ENCODE measurements at regions not wholly inside any gene's neighbourhood (a gene's known extent, or its start where the extent isn't known, plus 50 kb on each side); places are given as distances from the start of the nearest gene placed in this dataset.

DNA sequence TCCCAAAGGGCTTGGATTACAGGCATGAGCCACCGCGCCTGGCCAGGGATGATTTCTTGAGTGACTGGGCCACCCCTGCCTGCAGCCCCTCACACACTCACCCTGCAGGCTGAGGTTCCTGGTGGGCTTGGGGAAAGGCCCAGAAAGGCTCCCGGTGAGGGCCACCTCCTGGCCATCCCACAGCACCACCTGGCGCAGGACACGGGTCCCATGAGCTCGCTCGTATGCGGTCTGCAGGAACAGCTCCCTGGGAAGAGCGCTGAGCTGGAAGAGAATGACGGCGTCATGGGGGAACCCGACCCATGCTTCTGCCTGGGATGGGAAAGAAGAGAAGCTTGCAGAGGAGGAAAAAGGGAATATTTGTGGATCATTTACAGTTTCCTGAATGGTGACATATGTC lies 59.3 kb downstream of the RMI2 start:
- Histone ChIP-seq H3K27me3 (no peaks in the 10 kb centered on the region), H3K36me3 (no peaks in the 10 kb centered on the region), H3K27ac (no peak overlapping the region), H3K4me1 (ENCODE audit: control insufficient read depth in 1 of 2, insufficient read depth in 1 of 2, low read depth in 1 of 2, low read length in 1 of 2) (no peaks in the 10 kb centered on the region), H3K4me3 (ENCODE audit: low read depth in 1 of 2, low read length in 1 of 2) (no peak overlapping the region), H3K9me3 (no peaks in the 10 kb centered on the region)
- TF ChIP-seq, protein P1, sequence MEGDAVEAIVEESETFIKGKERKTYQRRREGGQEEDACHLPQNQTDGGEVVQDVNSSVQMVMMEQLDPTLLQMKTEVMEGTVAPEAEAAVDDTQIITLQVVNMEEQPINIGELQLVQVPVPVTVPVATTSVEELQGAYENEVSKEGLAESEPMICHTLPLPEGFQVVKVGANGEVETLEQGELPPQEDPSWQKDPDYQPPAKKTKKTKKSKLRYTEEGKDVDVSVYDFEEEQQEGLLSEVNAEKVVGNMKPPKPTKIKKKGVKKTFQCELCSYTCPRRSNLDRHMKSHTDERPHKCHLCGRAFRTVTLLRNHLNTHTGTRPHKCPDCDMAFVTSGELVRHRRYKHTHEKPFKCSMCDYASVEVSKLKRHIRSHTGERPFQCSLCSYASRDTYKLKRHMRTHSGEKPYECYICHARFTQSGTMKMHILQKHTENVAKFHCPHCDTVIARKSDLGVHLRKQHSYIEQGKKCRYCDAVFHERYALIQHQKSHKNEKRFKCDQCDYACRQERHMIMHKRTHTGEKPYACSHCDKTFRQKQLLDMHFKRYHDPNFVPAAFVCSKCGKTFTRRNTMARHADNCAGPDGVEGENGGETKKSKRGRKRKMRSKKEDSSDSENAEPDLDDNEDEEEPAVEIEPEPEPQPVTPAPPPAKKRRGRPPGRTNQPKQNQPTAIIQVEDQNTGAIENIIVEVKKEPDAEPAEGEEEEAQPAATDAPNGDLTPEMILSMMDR (IDR thresholded peaks at IDR 0.05) = no peak

DNA sequence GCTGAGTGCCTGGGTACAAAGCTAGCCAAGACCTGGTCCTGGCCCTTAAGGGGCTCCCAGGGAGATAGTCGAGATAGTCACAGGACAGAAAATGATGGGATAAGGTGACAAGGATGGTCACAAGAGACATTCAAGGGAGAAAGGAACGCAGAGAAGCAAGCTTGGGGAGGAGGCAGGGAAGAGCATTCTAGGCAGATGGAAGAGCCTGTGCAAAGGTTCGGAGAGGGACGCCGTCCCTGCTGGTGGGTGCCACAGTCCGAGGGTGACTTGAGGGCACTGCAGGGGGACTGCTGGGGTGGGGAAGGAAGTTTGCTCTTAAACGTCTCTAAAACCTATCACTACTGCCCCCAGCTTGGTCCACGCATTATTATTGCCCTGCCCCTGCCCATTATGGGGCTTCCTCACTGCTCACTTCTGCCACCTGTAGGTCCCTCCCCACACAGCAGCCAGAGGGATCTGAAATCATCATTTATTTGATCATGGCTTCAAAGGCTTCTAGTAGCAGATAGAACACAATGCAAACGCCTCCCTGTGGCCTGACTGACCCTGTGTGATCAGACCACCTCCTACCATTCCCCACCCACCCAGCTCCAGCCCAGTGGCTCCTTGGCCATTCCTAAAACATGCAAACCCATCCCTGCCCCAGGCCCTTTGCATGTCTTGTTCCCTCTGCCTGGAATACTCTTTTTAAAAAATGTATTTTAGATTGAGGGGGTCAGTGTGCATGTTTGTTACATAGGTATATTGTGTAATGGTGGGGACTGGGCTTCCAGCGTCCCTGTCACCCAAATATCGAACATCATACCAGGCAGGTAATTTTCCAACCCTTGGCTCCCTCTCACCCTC lies 60.3 kb downstream of the RMI2 start:
- H3K27ac ChIP-seq = no peak overlapping the region
- H3K27me3 ChIP-seq = no peaks in the 10 kb centered on the region
- H3K36me3 ChIP-seq = no peaks in the 10 kb centered on the region
- no peaks in the 10 kb centered on the region for H3K4me1 ChIP-seq (ENCODE audit: control insufficient read depth in 1 of 2, insufficient read depth in 1 of 2, low read depth in 1 of 2, low read length in 1 of 2)
- H3K9me3 ChIP-seq = no peaks in the 10 kb centered on the region
- no peak overlapping the region for H3K4me3 ChIP-seq (ENCODE audit: low read depth in 1 of 2, low read length in 1 of 2)
- TF ChIP-seq, protein P1 (IDR thresholded peaks at IDR 0.05) = peak; percentile 22

DNA sequence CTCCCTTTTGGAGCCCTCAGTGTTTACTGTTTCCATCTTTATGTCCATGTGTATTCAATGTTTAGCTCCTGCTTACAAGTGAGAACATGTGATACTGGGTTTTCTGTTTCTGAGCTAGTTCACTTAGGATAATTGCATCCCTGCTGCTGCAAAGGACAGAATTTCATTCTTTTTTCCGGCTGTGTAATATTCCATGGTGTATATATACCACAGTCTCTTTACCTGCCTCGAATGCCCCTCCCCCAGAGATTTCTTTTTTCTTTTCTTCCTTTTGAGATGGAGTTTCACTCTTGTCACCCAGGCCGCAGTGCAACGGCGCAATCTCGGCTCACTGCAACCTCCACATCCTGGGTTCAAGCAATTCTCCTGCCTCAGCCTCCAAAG lies 60.9 kb downstream of the RMI2 start:
- TF ChIP-seq, protein P1 (IDR thresholded peaks at IDR 0.05) = no peak
- Histone ChIP-seq H3K27ac (no peak overlapping the region), H3K4me1 (ENCODE audit: control insufficient read depth in 1 of 2, insufficient read depth in 1 of 2, low read depth in 1 of 2, low read length in 1 of 2) (no peaks in the 10 kb centered on the region), H3K27me3 (no peaks in the 10 kb centered on the region), H3K9me3 (no peaks in the 10 kb centered on the region), H3K36me3 (no peaks in the 10 kb centered on the region), H3K4me3 (ENCODE audit: low read depth in 1 of 2, low read length in 1 of 2) (no peak overlapping the region)

DNA sequence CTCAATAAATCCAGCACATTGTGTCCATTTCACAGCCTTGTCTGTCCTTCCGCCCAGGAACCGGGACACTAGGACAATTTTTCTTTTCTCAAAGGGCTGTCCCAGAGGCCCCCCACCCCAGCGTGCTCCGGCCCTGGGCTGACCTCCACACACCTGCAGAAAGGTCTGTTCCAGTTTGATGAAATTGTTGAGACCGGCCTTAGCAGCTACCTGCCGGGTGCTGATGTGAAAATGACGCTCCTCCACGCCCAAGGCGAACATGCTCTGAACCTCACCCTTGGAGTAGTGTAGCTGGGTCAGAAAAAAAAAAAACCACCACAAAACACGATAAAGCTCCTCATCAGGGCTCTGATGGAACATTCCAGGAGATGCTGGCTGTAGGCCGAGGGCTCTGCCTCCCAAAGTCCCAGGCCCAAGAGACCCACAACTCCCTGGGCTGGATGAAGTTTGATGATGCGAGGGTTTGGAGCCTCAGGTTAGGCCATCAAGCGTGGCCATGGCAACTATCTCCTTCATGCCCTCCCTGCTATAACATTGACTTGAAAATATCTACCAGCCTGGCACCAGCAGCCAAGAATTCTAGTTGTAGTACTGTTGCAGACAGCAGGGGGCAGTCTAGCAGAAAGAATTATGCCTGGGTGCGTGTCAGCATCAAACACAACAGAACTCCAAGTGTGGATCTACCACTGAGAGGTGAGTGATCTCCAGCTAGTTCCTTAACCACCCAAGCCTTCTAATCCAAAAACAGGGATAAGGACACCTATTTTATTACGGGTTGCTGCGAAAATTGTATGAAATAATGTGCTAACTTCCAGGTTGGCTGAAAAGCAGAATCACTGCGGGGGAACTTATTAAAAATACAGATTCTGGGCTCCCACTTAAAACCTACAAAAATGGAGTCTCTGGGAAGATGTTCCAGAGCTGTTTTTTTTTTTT lies 62.1 kb downstream of the RMI2 start:
- Histone ChIP-seq H3K27ac (no peak overlapping the region), H3K9me3 (no peaks in the 10 kb centered on the region)

DNA sequence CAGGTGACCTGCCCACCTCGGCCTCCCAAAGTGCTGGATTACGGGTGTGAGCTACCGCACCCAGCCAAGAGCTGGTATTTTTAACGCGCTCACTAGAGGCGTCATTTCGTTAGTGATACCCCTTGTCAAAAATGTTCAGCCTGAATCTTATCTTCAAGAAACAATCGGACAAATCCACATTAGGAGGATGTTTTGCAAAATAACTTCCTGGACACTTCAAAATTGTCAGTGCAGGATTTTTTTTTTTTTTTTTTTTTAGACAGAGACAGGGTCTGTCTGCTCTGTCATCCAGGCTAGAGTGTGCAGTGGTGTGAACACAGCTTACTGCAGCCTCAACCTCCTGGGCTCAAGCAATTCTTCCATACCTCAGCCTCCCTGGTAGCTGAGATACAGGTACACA lies 63.0 kb downstream of the RMI2 start:
- peaks cover under 1% of the 10 kb centered on the region for H3K36me3 ChIP-seq
- H3K27ac ChIP-seq = no peak overlapping the region
- H3K4me1 ChIP-seq (ENCODE audit: control insufficient read depth in 1 of 2, insufficient read depth in 1 of 2, low read depth in 1 of 2, low read length in 1 of 2) = no peaks in the 10 kb centered on the region
- no peaks in the 10 kb centered on the region for H3K27me3 ChIP-seq
- no peak overlapping the region for H3K4me3 ChIP-seq (ENCODE audit: low read depth in 1 of 2, low read length in 1 of 2)
- TF ChIP-seq, protein P1 (IDR thresholded peaks at IDR 0.05) = no peak
- H3K9me3 ChIP-seq = no peaks in the 10 kb centered on the region

More for the DNA sequence above, 62.1 kb downstream of the RMI2 start:
- no peaks in the 10 kb centered on the region for H3K36me3 ChIP-seq
- no peak overlapping the region for H3K4me3 ChIP-seq (ENCODE audit: low read depth in 1 of 2, low read length in 1 of 2)
- H3K4me1 ChIP-seq (ENCODE audit: control insufficient read depth in 1 of 2, insufficient read depth in 1 of 2, low read depth in 1 of 2, low read length in 1 of 2) = no peaks in the 10 kb centered on the region
- TF ChIP-seq, protein P1 (IDR thresholded peaks at IDR 0.05) = peak; percentile 73
- no peaks in the 10 kb centered on the region for H3K27me3 ChIP-seq
